Type B pancreatic cell (in vitro differentiated cells): ENCODE measurements at regions not wholly inside any gene's neighbourhood (a gene's known extent, or its start where the extent isn't known, plus 50 kb on each side); places are given as distances from the start of the nearest gene placed in this dataset.

Experiments
- DNase-seq: peaks from one replicate; pipeline ENCODE4 v3.0.0; 2021; ENCODE audit warnings: mixed read lengths; ENCODE audit not compliant: unreplicated experiment; ENCODE audit errors: extremely low spot score
- H3K27ac Mint-ChIP-seq: 2 replicates; pipeline ENCODE4 v1.8.0; 2021; ENCODE audit warnings: mild to moderate bottlenecking, mixed read lengths
- H3K27me3 Mint-ChIP-seq: 2 replicates; pipeline ENCODE4 v1.8.0; 2021; ENCODE audit warnings: mixed read lengths
- H3K36me3 Mint-ChIP-seq: 2 replicates; pipeline ENCODE4 v1.8.0; 2021; ENCODE audit warnings: mixed read lengths
- H3K4me1 Mint-ChIP-seq: one replicate; pipeline ENCODE4 v1.8.0; 2021; ENCODE audit warnings: mixed read lengths; ENCODE audit not compliant: unreplicated experiment
- H3K4me3 Mint-ChIP-seq: 2 replicates; pipeline ENCODE4 v1.8.0; 2021; ENCODE audit warnings: mild to moderate bottlenecking, mixed read lengths
- H3K9me3 Mint-ChIP-seq: 2 replicates; pipeline ENCODE4 v1.8.0; 2021; ENCODE audit warnings: mixed read lengths
- CTCF ChIP-seq: fragments of 200-600 bp; sonication (generic); conservative IDR thresholded peaks from 2 replicates; pipeline ENCODE4 v1.5.0; 2021; ENCODE audit warnings: antibody characterized with exemption, mild to moderate bottlenecking

- no peaks in the 10 kb centered on the region for H3K4me1 Mint-ChIP-seq
- H3K36me3 Mint-ChIP-seq: no peaks in the 10 kb centered on the region
- H3K27ac Mint-ChIP-seq: no peak overlapping the region
- H3K4me3 Mint-ChIP-seq: no peak overlapping the region
- H3K9me3 Mint-ChIP-seq: peaks cover 4% of the 10 kb centered on the region
- TF ChIP-seq CTCF: no peak
- H3K27me3 Mint-ChIP-seq: no peaks in the 10 kb centered on the region
- DNase-seq: no peak
These were observed 777.8 kb upstream of the PRMT6 start for GRCh38 chr1:106278716-106279115.

- H3K27me3 Mint-ChIP-seq: no peaks in the 10 kb centered on the region
- DNase-seq: no peak
- H3K9me3 Mint-ChIP-seq: no peaks in the 10 kb centered on the region
- H3K27ac Mint-ChIP-seq: no peak overlapping the region
- no peaks in the 10 kb centered on the region for H3K36me3 Mint-ChIP-seq
- no peak for TF ChIP-seq CTCF
- H3K4me3 Mint-ChIP-seq: no peak overlapping the region
- H3K4me1 Mint-ChIP-seq: no peaks in the 10 kb centered on the region
These were observed 767.1 kb upstream of the PRMT6 start for GRCh38 chr1:106289265-106289928.

- no peak for TF ChIP-seq CTCF
- DNase-seq: no peak
- no peak overlapping the region for H3K27ac Mint-ChIP-seq
- no peaks in the 10 kb centered on the region for H3K4me1 Mint-ChIP-seq
- H3K4me3 Mint-ChIP-seq: no peak overlapping the region
- H3K27me3 Mint-ChIP-seq: no peaks in the 10 kb centered on the region
- no peaks in the 10 kb centered on the region for H3K9me3 Mint-ChIP-seq
- H3K36me3 Mint-ChIP-seq: no peaks in the 10 kb centered on the region
These were observed 765.5 kb upstream of the PRMT6 start for GRCh38 chr1:106290805-106291501.

- Mint-ChIP-seq H3K27ac (no peak overlapping the region), H3K27me3 (no peaks in the 10 kb centered on the region), H3K9me3 (no peaks in the 10 kb centered on the region), H3K36me3 (no peaks in the 10 kb centered on the region), H3K4me1 (no peaks in the 10 kb centered on the region), H3K4me3 (no peak overlapping the region)
- DNase-seq: no peak
- TF ChIP-seq CTCF: no peak
These were observed 764.3 kb upstream of the PRMT6 start for GRCh38 chr1:106292130-106292529.

- no peak for TF ChIP-seq CTCF
- DNase-seq: no peak
- H3K4me1 Mint-ChIP-seq: no peaks in the 10 kb centered on the region
- H3K9me3 Mint-ChIP-seq: no peaks in the 10 kb centered on the region
- H3K36me3 Mint-ChIP-seq: no peaks in the 10 kb centered on the region
- H3K27ac Mint-ChIP-seq: no peak overlapping the region
- H3K4me3 Mint-ChIP-seq: no peak overlapping the region
- H3K27me3 Mint-ChIP-seq: no peaks in the 10 kb centered on the region
These were observed 760.0 kb upstream of the PRMT6 start for GRCh38 chr1:106296431-106296830.
